Right hindlimb (tissue), 1 donor: ENCODE measurements at regions not wholly inside any gene's neighbourhood (a gene's known extent, or its start where the extent isn't known, plus 50 kb on each side); places are given as distances from the start of the nearest gene placed in this dataset.

ENCODE experiments used
- DNase-seq: peaks from one replicate; pipeline ENCODE4 v3.0.0-alpha.2; 2018

GRCh38 chr2:204445149-204445548 is 100.1 kb upstream of the PARD3B start:
- DNase-seq: no peak

- DNase-seq: no peak
Observed at GRCh38 chr2:204447722-204448121, 97.6 kb upstream of the PARD3B start.

GRCh38 chr2:204449977-204450376 is 95.3 kb upstream of the PARD3B start:
- no peak for DNase-seq

- no peak for DNase-seq
Observed at GRCh38 chr2:204451766-204452165, 93.5 kb upstream of the PARD3B start.

GRCh38 chr2:204452464-204453023 is 92.7 kb upstream of the PARD3B start:
- DNase-seq: peak; percentile 80

GRCh38 chr2:204453730-204454167 is 91.5 kb upstream of the PARD3B start:
- DNase-seq: peak; percentile 74

GRCh38 chr2:204454672-204455380 is 90.4 kb upstream of the PARD3B start:
- DNase-seq: no peak

GRCh38 chr2:204468746-204469429 is 76.4 kb upstream of the PARD3B start:
- DNase-seq: no peak

- DNase-seq: no peak
Observed at GRCh38 chr2:204470178-204470620, 75.1 kb upstream of the PARD3B start.

GRCh38 chr2:204470621-204471196 is 74.6 kb upstream of the PARD3B start:
- no peak for DNase-seq

- no peak for DNase-seq
Observed at GRCh38 chr2:204472375-204472774, 72.9 kb upstream of the PARD3B start.

- DNase-seq: no peak
Observed at GRCh38 chr2:204473224-204473623, 72.1 kb upstream of the PARD3B start.

GRCh38 chr2:204475399-204475798 is 69.9 kb upstream of the PARD3B start:
- DNase-seq: no peak

GRCh38 chr2:204477358-204477950 is 67.8 kb upstream of the PARD3B start:
- DNase-seq: no peak

- no peak for DNase-seq
Observed at GRCh38 chr2:204479557-204479956, 65.7 kb upstream of the PARD3B start.

- DNase-seq: no peak
Observed at GRCh38 chr2:204480676-204481075, 64.6 kb upstream of the PARD3B start.

- no peak for DNase-seq
Observed at GRCh38 chr2:204483608-204484081, 61.6 kb upstream of the PARD3B start.

- DNase-seq: no peak
Observed at GRCh38 chr2:204486321-204486720, 59.0 kb upstream of the PARD3B start.

GRCh38 chr2:204486805-204487204 is 58.5 kb upstream of the PARD3B start:
- DNase-seq: no peak

GRCh38 chr2:204487447-204488229 is 57.6 kb upstream of the PARD3B start:
- no peak for DNase-seq

- DNase-seq: no peak
Observed at GRCh38 chr2:204491528-204491927, 53.7 kb upstream of the PARD3B start.

- DNase-seq: no peak
Observed at GRCh38 chr2:204492417-204492816, 52.9 kb upstream of the PARD3B start.
